Ovary (tissue), 7 donors: ENCODE measurements at regions not wholly inside any gene's neighbourhood (a gene's known extent, or its start where the extent isn't known, plus 50 kb on each side); places are given as distances from the start of the nearest gene placed in this dataset.

Experiments
- DNase-seq, 5 donors: peaks; one replicate each; pipeline ENCODE4 v3.0.0-alpha.2; 2019 to 2020
- H3K27ac ChIP-seq, 2 donors: fragments of 200-600 bp; one replicate each; pipeline versions ENCODE4 v1.5.1 to v1.8.0; 2019 to 2022
- H3K27me3 ChIP-seq: fragments of 200-600 bp; one replicate; pipeline ENCODE4 v1.8.0; 2022
- H3K36me3 ChIP-seq: fragments of 200-600 bp; sonication (generic); one replicate; pipeline ENCODE4 v1.5.1; 2019
- H3K4me1 ChIP-seq: one replicate; pipeline ENCODE4 v1.8.1; 2013; ENCODE audit warnings: mild to moderate bottlenecking, moderate library complexity; ENCODE audit not compliant: insufficient read depth
- H3K4me3 ChIP-seq: fragments of 200-600 bp; sonication (generic); one replicate; pipeline ENCODE4 v1.5.1; 2017
- H3K9me3 ChIP-seq, 2 donors: fragments of 200-600 bp in 1 of 2; sonication (generic) in 1 of 2; one replicate each; pipeline versions ENCODE4 v1.5.1 to v1.8.1; 2013 to 2019; ENCODE audit warnings: mild to moderate bottlenecking in 1 of 2, moderate library complexity in 1 of 2
- EP300 ChIP-seq: sonication (generic); formaldehyde crosslinking; IDR thresholded peaks from one replicate; pipeline ENCODE4 v1.6.1; 2017; ENCODE audit warnings: antibody characterized with exemption
- POLR2A ChIP-seq: fragments of 450-650 bp; IDR thresholded peaks from one replicate; pipeline ENCODE4 v1.6.1; 2017; ENCODE audit warnings: antibody characterized with exemption, mild to moderate bottlenecking, moderate library complexity
- WGBS, 3 donors: extraction: QIAGEN DNeasy Blood & Tissue Kit in 1 of 3; methylation state at CpG; one replicate each; pipeline versions ENCODE4 v1.1.5 to v1.1.7; 2013 to 2017; 5-methylcytosine and 5-hydroxymethylcytosine counted together
- intact Hi-C, 4 donors: fragments of 100-400 bp; cut with DNase I; formaldehyde crosslinking; loops; one replicate each; pipeline versions ENCODE4 v1.11.0 to v1.15.1; 2022 to 2023
- TF ChIP-seq, protein P1 (sequence below), 3 donors: fragments of 450-650 bp in 2 of 3; fragments of 200-600 bp in 1 of 3; IDR thresholded peaks; one replicate each; pipeline versions ENCODE4 v1.5.1 to v1.8.0; 2016 to 2022; ENCODE audit warnings: antibody characterized with exemption in 3 of 3, mild to moderate bottlenecking in 1 of 3
- donor health status: DM: no; HTN: no; CAD: no; lungs with moderate emphysema.
- donor health status: DM: no; HTN: no; CAD: no.
- donor health status: Bipolar disorder and iron deficiency.
- donor health status: DM: no; HTN: no; CAD: no.
- donor health status: DM: yes; HTN: yes; CAD: no.

GRCh38 chr4:177692907-177693306 lies 250.7 kb upstream of the AGA start:
- intact Hi-C loops, result no loop called here
- Histone ChIP-seq H3K27ac (no peak overlapping the region), H3K4me1 (no peaks in the 10 kb centered on the region), H3K9me3 (no peaks in the 10 kb centered on the region), H3K27me3 (no peaks in the 10 kb centered on the region), H3K4me3 (no peak overlapping the region), H3K36me3 (no peaks in the 10 kb centered on the region)
- 71 to 80% (median 74%) methylated on average over 1 of the region's 1 CpG for WGBS, 3 donors
- TF ChIP-seq, protein P1, sequence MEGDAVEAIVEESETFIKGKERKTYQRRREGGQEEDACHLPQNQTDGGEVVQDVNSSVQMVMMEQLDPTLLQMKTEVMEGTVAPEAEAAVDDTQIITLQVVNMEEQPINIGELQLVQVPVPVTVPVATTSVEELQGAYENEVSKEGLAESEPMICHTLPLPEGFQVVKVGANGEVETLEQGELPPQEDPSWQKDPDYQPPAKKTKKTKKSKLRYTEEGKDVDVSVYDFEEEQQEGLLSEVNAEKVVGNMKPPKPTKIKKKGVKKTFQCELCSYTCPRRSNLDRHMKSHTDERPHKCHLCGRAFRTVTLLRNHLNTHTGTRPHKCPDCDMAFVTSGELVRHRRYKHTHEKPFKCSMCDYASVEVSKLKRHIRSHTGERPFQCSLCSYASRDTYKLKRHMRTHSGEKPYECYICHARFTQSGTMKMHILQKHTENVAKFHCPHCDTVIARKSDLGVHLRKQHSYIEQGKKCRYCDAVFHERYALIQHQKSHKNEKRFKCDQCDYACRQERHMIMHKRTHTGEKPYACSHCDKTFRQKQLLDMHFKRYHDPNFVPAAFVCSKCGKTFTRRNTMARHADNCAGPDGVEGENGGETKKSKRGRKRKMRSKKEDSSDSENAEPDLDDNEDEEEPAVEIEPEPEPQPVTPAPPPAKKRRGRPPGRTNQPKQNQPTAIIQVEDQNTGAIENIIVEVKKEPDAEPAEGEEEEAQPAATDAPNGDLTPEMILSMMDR (IDR thresholded peaks at IDR 0.05), result no peak
- DNase-seq, result no peak

GRCh38 chr4:177696438-177696966 lies 254.3 kb upstream of the AGA start:
- no peak overlapping the region for H3K27ac ChIP-seq
- no peak overlapping the region for H3K4me3 ChIP-seq
- 60 to 66% (median 66%) methylated on average over 8 of the region's 8 CpGs for WGBS, 3 donors
- no peaks in the 10 kb centered on the region for H3K36me3 ChIP-seq
- H3K9me3 ChIP-seq, result no peaks in the 10 kb centered on the region
- intact Hi-C loops, result no loop called here
- no peaks in the 10 kb centered on the region for H3K27me3 ChIP-seq
- no peaks in the 10 kb centered on the region for H3K4me1 ChIP-seq
- TF ChIP-seq POLR2A (no peak), EP300 (no peak)
- TF ChIP-seq, protein P1 (IDR thresholded peaks at IDR 0.05), result no peak
- DNase-seq, result no peak

- intact Hi-C loops, result no loop called here
- H3K4me3 ChIP-seq, result no peak overlapping the region
- H3K27me3 ChIP-seq, result no peaks in the 10 kb centered on the region
- no peak for TF ChIP-seq POLR2A
- TF ChIP-seq, protein P1 (IDR thresholded peaks at IDR 0.05), result no peak
- no peak for TF ChIP-seq EP300
- H3K9me3 ChIP-seq, result no peaks in the 10 kb centered on the region
- H3K4me1 ChIP-seq, result no peaks in the 10 kb centered on the region
- H3K27ac ChIP-seq, result no peak overlapping the region
- WGBS, 3 donors, result 59 to 81% (median 78%) methylated on average over 5 of the region's 5 CpGs
- no peaks in the 10 kb centered on the region for H3K36me3 ChIP-seq
- DNase-seq, result no peak
These were observed 257.4 kb upstream of the AGA start for GRCh38 chr4:177699365-177700213.

- Histone ChIP-seq H3K27ac (no peak overlapping the region), H3K4me1 (no peaks in the 10 kb centered on the region), H3K27me3 (no peaks in the 10 kb centered on the region), H3K9me3 (no peaks in the 10 kb centered on the region), H3K4me3 (no peak overlapping the region), H3K36me3 (no peaks in the 10 kb centered on the region)
- intact Hi-C loops, result no loop called here
- DNase-seq, result no peak
- TF ChIP-seq POLR2A, result no peak
- no peak for TF ChIP-seq EP300
- TF ChIP-seq, protein P1 (IDR thresholded peaks at IDR 0.05), result no peak
- 84 to 91% (median 86%) methylated on average over 2 of the region's 2 CpGs for WGBS, 3 donors
These were observed 264.7 kb upstream of the AGA start for GRCh38 chr4:177706916-177707315.
